HCT116 (cell line): ENCODE measurements at regions not wholly inside any gene's neighbourhood (a gene's known extent, or its start where the extent isn't known, plus 50 kb on each side); places are given as distances from the start of the nearest gene placed in this dataset.

Experiments
- ATAC-seq: fragments of 200-7000 bp; cut with Tn5 transposase; 2 replicates; pipeline ENCODE4 v1.9.1; 2020; ENCODE audit warnings: mild to moderate bottlenecking, moderate library complexity
- BruUV-seq: library from RNA; stranded (reverse); fragments of 400-500 nt; replicated peaks from 2 replicates; lab custom pipeline; 2021; lab: Mats Ljungman, UMichigan
- CTCF ChIA-PET: fragments of 300-600 bp; sonication (Branson Sonifier 250); formaldehyde crosslinking; loops from one replicate; lab custom pipeline; 2021; ENCODE audit warnings: antibody characterized with exemption; lab: Charles Lee
- POLR2A ChIA-PET: fragments of 300-600, 350-600 bp; sonication (Branson Sonifier 250); formaldehyde crosslinking; loops from one replicate; lab custom pipeline; 2021; ENCODE audit warnings: antibody characterized with exemption; lab: Charles Lee
- RAD21 ChIA-PET, 2 experiments: fragments of 300-600 bp; sonication (Branson Sonifier 250); formaldehyde crosslinking; loops; one replicate each; lab custom pipeline; 2023; ENCODE audit warnings: low total read pairs in 2 of 2; ENCODE audit not compliant: uncharacterized antibody in 2 of 2, unreplicated experiment in 2 of 2, low non-redundant PET in 1 of 2; lab: Charles Lee
- DNase-seq: peaks from one replicate; pipeline ENCODE4 v3.0.0-alpha.2; 2010; ENCODE audit warnings: low read depth, low spot score
- H2AFZ ChIP-seq: fragments of 200-600 bp; shearing (Covaris generic), sonication (generic); 2 replicates; pipeline ENCODE4 v1.6.1; 2017; ENCODE audit warnings: low read depth, mixed run types, mixed read lengths, antibody characterized with exemption, low read length; ENCODE audit not compliant: poor library complexity, severe bottlenecking
- H3K27ac ChIP-seq: 2 replicates; pipeline ENCODE4 v1.5.1; 2012; ENCODE audit warnings: low read depth, low read length
- H3K27me3 ChIP-seq: fragments of 200-600 bp; sonication (generic); 2 replicates; pipeline ENCODE4 v1.6.1; 2016; ENCODE audit warnings: mixed run types, low read length, mixed read lengths; ENCODE audit not compliant: insufficient read depth
- H3K36me3 ChIP-seq, 2 experiments: fragments of 200-500 bp in 1 of 2; fragments of 200-600 bp in 1 of 2; sonication (Bioruptor generic) in 1 of 2; sonication (generic) in 1 of 2; 2 replicates each; pipeline versions ENCODE4 v1.5.1 to v1.6.1; 2014 to 2016; ENCODE audit warnings: low read length in 2 of 2, inconsistent platforms in 1 of 2, mixed read lengths in 1 of 2, mixed run types in 1 of 2; ENCODE audit not compliant: insufficient read depth in 2 of 2, control insufficient read depth in 1 of 2
- H3K4me1 ChIP-seq, 2 experiments: fragments of 200-600 bp in 1 of 2; sonication (generic) in 1 of 2; 2 replicates each; pipeline versions ENCODE4 v1.5.1 to v1.6.1; 2012 to 2017; ENCODE audit warnings: low read length in 2 of 2, inconsistent platforms in 1 of 2, mild to moderate bottlenecking in 1 of 2, mixed read lengths in 1 of 2, mixed run types in 1 of 2, moderate library complexity in 1 of 2; ENCODE audit not compliant: insufficient read depth in 2 of 2, control insufficient read depth in 1 of 2
- H3K4me2 ChIP-seq: fragments of 200-600 bp; sonication (generic); 2 replicates; pipeline ENCODE4 v1.6.1; 2017; ENCODE audit warnings: mixed run types, low read length, mixed read lengths
- H3K4me3 ChIP-seq, 2 experiments: fragments of 200-600 bp in 1 of 2; sonication (generic) in 1 of 2; replicated peaks in 1 of 2; 2 replicates each; pipeline ENCODE4 v1.5.1; 2011 to 2016; ENCODE audit warnings: low read length in 2 of 2, control low read depth in 1 of 2, low read depth in 1 of 2, mild to moderate bottlenecking in 1 of 2, mixed read lengths in 1 of 2, mixed run types in 1 of 2
- H3K79me2 ChIP-seq: fragments of 200-600 bp; sonication (generic); 2 replicates; pipeline ENCODE4 v1.6.1; 2017; ENCODE audit warnings: mild to moderate bottlenecking, mixed run types, low read length, moderate library complexity, mixed read lengths; ENCODE audit not compliant: insufficient read depth
- H3K9ac ChIP-seq: fragments of 200-600 bp; sonication (generic); 2 replicates; pipeline ENCODE4 v1.6.1; 2016; ENCODE audit warnings: low read length, mixed read lengths
- H3K9me2 ChIP-seq: fragments of 200-600 bp; sonication (generic), shearing (Covaris generic); 2 replicates; pipeline ENCODE4 v1.6.1; 2017; ENCODE audit warnings: mixed run types, mild to moderate bottlenecking, moderate library complexity; ENCODE audit not compliant: insufficient read depth
- H3K9me3 ChIP-seq, 2 experiments: fragments of 200-500 bp in 1 of 2; fragments of 200-600 bp in 1 of 2; sonication (Bioruptor generic) in 1 of 2; sonication (generic) in 1 of 2; 2 replicates each; pipeline ENCODE4 v1.6.1; 2014 to 2017; ENCODE audit warnings: low read length in 2 of 2, mixed read lengths in 2 of 2, inconsistent platforms in 1 of 2, low read depth in 1 of 2, mild to moderate bottlenecking in 1 of 2, mixed run types in 1 of 2, moderate library complexity in 1 of 2; ENCODE audit not compliant: control insufficient read depth in 1 of 2, insufficient read depth in 1 of 2
- H4K20me1 ChIP-seq: fragments of 200-600 bp; sonication (generic), shearing (Covaris generic); 2 replicates; pipeline ENCODE4 v1.6.1; 2017; ENCODE audit warnings: mixed run types, mild to moderate bottlenecking, moderate library complexity; ENCODE audit not compliant: insufficient read depth
- CBX3 ChIP-seq: IDR thresholded peaks from 2 replicates; pipeline ENCODE4 v1.6.1; 2012; ENCODE audit warnings: low read depth
- CEBPB ChIP-seq: IDR thresholded peaks from 2 replicates; pipeline ENCODE4 v1.6.1; 2012; ENCODE audit warnings: low read depth
- EGR1 ChIP-seq: IDR thresholded peaks from 2 replicates; pipeline ENCODE4 v1.6.1; 2012; ENCODE audit warnings: low read depth
- ELF1 ChIP-seq: IDR thresholded peaks from 2 replicates; pipeline ENCODE4 v1.6.1; 2012; ENCODE audit warnings: low read depth, borderline replicate concordance
- EZH2 ChIP-seq: fragments of 200-600 bp; sonication (generic); IDR thresholded peaks from 2 replicates; pipeline ENCODE4 v1.6.1; 2017; ENCODE audit warnings: antibody characterized with exemption, mixed run types
- EZH2phosphoT487 ChIP-seq: fragments of 200-600 bp; IDR thresholded peaks from 2 replicates; pipeline ENCODE4 v1.6.1; 2018; ENCODE audit warnings: antibody characterized with exemption, borderline replicate concordance
- JUND ChIP-seq: IDR thresholded peaks from 2 replicates; pipeline ENCODE4 v1.6.1; 2012
- POLR2A ChIP-seq: IDR thresholded peaks from 2 replicates; pipeline ENCODE4 v1.7.0; 2011; ENCODE audit warnings: borderline replicate concordance; ENCODE audit not compliant: insufficient read depth, insufficient read length; ENCODE audit errors: extremely low read depth
- POLR2AphosphoS5 ChIP-seq: IDR thresholded peaks from 2 replicates; pipeline ENCODE4 v1.6.1; 2011; ENCODE audit warnings: mild to moderate bottlenecking, low read depth, low read length, moderate library complexity
- SIN3A ChIP-seq: IDR thresholded peaks from 2 replicates; pipeline ENCODE4 v1.6.1; 2012; ENCODE audit warnings: low read depth
- SP1 ChIP-seq: IDR thresholded peaks from 2 replicates; pipeline ENCODE4 v1.6.1; 2012; ENCODE audit warnings: low read depth
- SRF ChIP-seq: IDR thresholded peaks from 2 replicates; pipeline ENCODE4 v1.6.1; 2012; ENCODE audit warnings: low read depth
- YY1 ChIP-seq: IDR thresholded peaks from 2 replicates; pipeline ENCODE4 v1.6.1; 2011; ENCODE audit warnings: low read length, low read depth, moderate library complexity, mild to moderate bottlenecking; ENCODE audit not compliant: insufficient replicate concordance; ENCODE audit errors: extremely low read depth
- ZFX ChIP-seq: fragments of 450-650 bp; IDR thresholded peaks from 2 replicates; pipeline ENCODE4 v1.6.1; 2017
- ZNF274 ChIP-seq: fragments of 200-500 bp; sonication (Bioruptor generic); IDR thresholded peaks from 2 replicates; pipeline ENCODE4 v1.6.1; 2014; ENCODE audit warnings: mild to moderate bottlenecking, low read depth, low read length, inconsistent platforms
- intact Hi-C: fragments of 100-400 bp; cut with micrococcal nuclease; formaldehyde crosslinking; loops from 2 replicates; pipeline ENCODE4 v1.10.0; 2022
- TF ChIP-seq, protein P1 (sequence below): IDR thresholded peaks from 2 replicates; pipeline ENCODE4 v1.6.1; 2012
- TF ChIP-seq, protein P2 (sequence below): IDR thresholded peaks from 2 replicates; pipeline ENCODE4 v1.6.1; 2011; ENCODE audit warnings: mild to moderate bottlenecking, low read length, moderate library complexity; ENCODE audit not compliant: insufficient replicate concordance; ENCODE audit errors: extremely low read depth

GRCh38 chr3:36298188-36298587 lies 82.1 kb upstream of the STAC start:
- H3K27ac ChIP-seq = no peak overlapping the region

More at GRCh38 chr3:36298188-36298587, 82.1 kb upstream of the STAC start:
- Histone ChIP-seq H3K27me3 (no peaks in the 10 kb centered on the region), H3K4me2 (no peak overlapping the region), H3K4me1 (no peaks in the 10 kb centered on the region), H3K79me2 (no peaks in the 10 kb centered on the region), H3K9me3 (0 out of 4 replicates have a peak, but pooled peaks cover 0 to 3% of the 10 kb centered on the region in 2 experiments), H2AFZ (no peak overlapping the region), H4K20me1 (no peaks in the 10 kb centered on the region), H3K9me2 (no peaks in the 10 kb centered on the region), H3K4me3 (no peak overlapping the region), H3K9ac (no peak overlapping the region), H3K36me3 (no peaks in the 10 kb centered on the region)
- ChIA-PET POLR2A (no interaction called here), CTCF (no interaction called here), RAD21 (no interaction called here)
- DNase-seq (no peak), ATAC-seq (no peak)
- no peak for TF ChIP-seq POLR2AphosphoS5
- TF ChIP-seq, protein P1, sequence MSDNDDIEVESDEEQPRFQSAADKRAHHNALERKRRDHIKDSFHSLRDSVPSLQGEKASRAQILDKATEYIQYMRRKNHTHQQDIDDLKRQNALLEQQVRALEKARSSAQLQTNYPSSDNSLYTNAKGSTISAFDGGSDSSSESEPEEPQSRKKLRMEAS = no peak
- no peak for TF ChIP-seq CBX3
- no peak for TF ChIP-seq YY1
- no peak for TF ChIP-seq EZH2
- TF ChIP-seq EGR1 = no peak
- TF ChIP-seq ELF1 = no peak
- TF ChIP-seq JUND = no peak
- no peak for TF ChIP-seq EZH2phosphoT487
- TF ChIP-seq SP1 = no peak
- TF ChIP-seq ZNF274 = no peak
- TF ChIP-seq POLR2A = no peak
- no peak for TF ChIP-seq CEBPB
- no peak for TF ChIP-seq SRF
- TF ChIP-seq SIN3A = no peak
- TF ChIP-seq, protein P2, sequence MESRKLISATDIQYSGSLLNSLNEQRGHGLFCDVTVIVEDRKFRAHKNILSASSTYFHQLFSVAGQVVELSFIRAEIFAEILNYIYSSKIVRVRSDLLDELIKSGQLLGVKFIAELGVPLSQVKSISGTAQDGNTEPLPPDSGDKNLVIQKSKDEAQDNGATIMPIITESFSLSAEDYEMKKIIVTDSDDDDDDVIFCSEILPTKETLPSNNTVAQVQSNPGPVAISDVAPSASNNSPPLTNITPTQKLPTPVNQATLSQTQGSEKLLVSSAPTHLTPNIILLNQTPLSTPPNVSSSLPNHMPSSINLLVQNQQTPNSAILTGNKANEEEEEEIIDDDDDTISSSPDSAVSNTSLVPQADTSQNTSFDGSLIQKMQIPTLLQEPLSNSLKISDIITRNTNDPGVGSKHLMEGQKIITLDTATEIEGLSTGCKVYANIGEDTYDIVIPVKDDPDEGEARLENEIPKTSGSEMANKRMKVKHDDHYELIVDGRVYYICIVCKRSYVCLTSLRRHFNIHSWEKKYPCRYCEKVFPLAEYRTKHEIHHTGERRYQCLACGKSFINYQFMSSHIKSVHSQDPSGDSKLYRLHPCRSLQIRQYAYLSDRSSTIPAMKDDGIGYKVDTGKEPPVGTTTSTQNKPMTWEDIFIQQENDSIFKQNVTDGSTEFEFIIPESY = no peak
- TF ChIP-seq ZFX = no peak
- intact Hi-C loops = no loop called here
- no TSS peak for BruUV-seq
